NCI-H748 (cell line): ENCODE measurements at regions not wholly inside any gene's neighbourhood (a gene's known extent, or its start where the extent isn't known, plus 50 kb on each side); places are given as distances from the start of the nearest gene placed in this dataset.
A peak's percentile ranks its signal among the peaks of the same experiment; 100 is the strongest.
"Not testable (repeated sequence)": the region's sequence is repeated elsewhere in the genome, so short reads cannot be mapped to it uniquely, and the experiment has no call there.

Experiments used
- DNase-seq: peaks from one replicate; lab custom pipeline; 2025; ENCODE audit not compliant: unreplicated experiment; lab: John Stamatoyannopoulos, UW

GRCh38 chr12:29029484-29029883 lies 119.6 kb upstream of the FAR2 start:
- not testable (repeated sequence) for DNase-seq

GRCh38 chr12:29030006-29030405 lies 119.1 kb upstream of the FAR2 start:
- DNase-seq: no peak

GRCh38 chr12:29032446-29032845 lies 116.6 kb upstream of the FAR2 start:
- DNase-seq: no peak

GRCh38 chr12:29033519-29033918 lies 115.6 kb upstream of the FAR2 start:
- no peak for DNase-seq

- no peak for DNase-seq
Observed at GRCh38 chr12:29035112-29035511, 114.0 kb upstream of the FAR2 start.

- no peak for DNase-seq
Observed at GRCh38 chr12:29039013-29039412, 110.1 kb upstream of the FAR2 start.

- no peak for DNase-seq
Observed at GRCh38 chr12:29041621-29042020, 107.5 kb upstream of the FAR2 start.

GRCh38 chr12:29043069-29043468 lies 106.0 kb upstream of the FAR2 start:
- DNase-seq: no peak

GRCh38 chr12:29044799-29045198 lies 104.3 kb upstream of the FAR2 start:
- no peak for DNase-seq

- no peak for DNase-seq
Observed at GRCh38 chr12:29048787-29049186, 100.3 kb upstream of the FAR2 start.

- no peak for DNase-seq
Observed at GRCh38 chr12:29050503-29050902, 98.6 kb upstream of the FAR2 start.

- no peak for DNase-seq
Observed at GRCh38 chr12:29051221-29051620, 97.9 kb upstream of the FAR2 start.

- DNase-seq: no peak
Observed at GRCh38 chr12:29053567-29053966, 95.5 kb upstream of the FAR2 start.

- no peak for DNase-seq
Observed at GRCh38 chr12:29054858-29055663, 94.0 kb upstream of the FAR2 start.

GRCh38 chr12:29066011-29066588 lies 83.0 kb upstream of the FAR2 start:
- no peak for DNase-seq

- no peak for DNase-seq
Observed at GRCh38 chr12:29067430-29067829, 81.6 kb upstream of the FAR2 start.

- DNase-seq: no peak
Observed at GRCh38 chr12:29070309-29070708, 78.8 kb upstream of the FAR2 start.

- no peak for DNase-seq
Observed at GRCh38 chr12:29071099-29071498, 78.0 kb upstream of the FAR2 start.

GRCh38 chr12:29072631-29073030 lies 76.4 kb upstream of the FAR2 start:
- no peak for DNase-seq

GRCh38 chr12:29073631-29074239 lies 75.3 kb upstream of the FAR2 start:
- DNase-seq: peak; percentile 20

- no peak for DNase-seq
Observed at GRCh38 chr12:29081101-29081500, 68.0 kb upstream of the FAR2 start.

GRCh38 chr12:29082522-29082921 lies 66.6 kb upstream of the FAR2 start:
- no peak for DNase-seq
